ENCODE measurements at regions not wholly inside any gene's neighbourhood (a gene's known extent, or its start where the extent isn't known, plus 50 kb on each side); places are given as distances from the start of the nearest gene placed in this dataset.

- peaks cover 3 to 27% (median 23%) of the 10 kb centered on the region in 8 donors for H3K9me3 ChIP-seq
- WGBS, 5 donors, result 69 to 86% (median 72%) methylated on average over 3 of the region's 3 CpGs
- no peak overlapping the region for H3K4me3 ChIP-seq
- no peaks in the 10 kb centered on the region for H3K27me3 ChIP-seq (replicated peaks in 1 of 7)
- no peak overlapping the region for H3K27ac ChIP-seq
- intact Hi-C loops (cut with DNase I; ENCODE audit: low total_unique reads), result no loop called here
- H3K4me1 ChIP-seq, result no peaks in the 10 kb centered on the region
- no peak for TF ChIP-seq CTCF (IDR thresholded peaks at IDR 0.05 in 8 of 11, conservative IDR thresholded peaks at IDR 0.05 in 3 of 11)
- TF ChIP-seq POLR2AphosphoS5 (IDR thresholded peaks at IDR 0.05), result no peak
- no peak for TF ChIP-seq POLR2A (IDR thresholded peaks at IDR 0.05)
- no peak for DNase-seq
- no peaks in the 10 kb centered on the region for H3K36me3 ChIP-seq
Measured at GRCh38 chr1:8176279-8176678, 141.6 kb upstream of the SLC45A1 start.

- TF ChIP-seq CTCF (IDR thresholded peaks at IDR 0.05 in 8 of 11, conservative IDR thresholded peaks at IDR 0.05 in 3 of 11) (no peak), POLR2A (IDR thresholded peaks at IDR 0.05) (no peak), POLR2AphosphoS5 (IDR thresholded peaks at IDR 0.05) (no peak)
- no peak for DNase-seq
- Histone ChIP-seq H3K9me3 (peaks cover 3 to 21% (median 16%) of the 10 kb centered on the region in 8 donors), H3K36me3 (no peaks in the 10 kb centered on the region), H3K4me1 (peaks cover 0 to 9% (median 7%) of the 10 kb centered on the region in 6 donors), H3K27ac (no peak overlapping the region), H3K27me3 (replicated peaks in 1 of 7) (no peaks in the 10 kb centered on the region), H3K4me3 (no peak overlapping the region)
- WGBS, 5 donors, result 78 to 92% (median 85%) methylated on average over 5 of the region's 5 CpGs
- intact Hi-C loops (cut with DNase I; ENCODE audit: low total_unique reads), result no loop called here
Measured at GRCh38 chr1:8174807-8175206, 143.1 kb upstream of the SLC45A1 start.

- intact Hi-C loops (cut with DNase I; ENCODE audit: low total_unique reads), result no loop called here
- Histone ChIP-seq H3K4me3 (no peak overlapping the region), H3K9me3 (no peaks in the 10 kb centered on the region), H3K4me1 (peaks cover 4 to 35% (median 20%) of the 10 kb centered on the region in 6 donors), H3K27me3 (replicated peaks in 1 of 7) (no peaks in the 10 kb centered on the region), H3K36me3 (no peaks in the 10 kb centered on the region), H3K27ac (no peak overlapping the region)
- WGBS, 5 donors, result 94 to 100% (median 97%) methylated on average over 14 of the region's 14 CpGs
- no peak for DNase-seq
- no peak for TF ChIP-seq POLR2A (IDR thresholded peaks at IDR 0.05)
- TF ChIP-seq POLR2AphosphoS5 (IDR thresholded peaks at IDR 0.05), result no peak
- no peak for TF ChIP-seq CTCF (IDR thresholded peaks at IDR 0.05 in 8 of 11, conservative IDR thresholded peaks at IDR 0.05 in 3 of 11)
Measured at GRCh38 chr1:8171751-8172464, 145.8 kb upstream of the ERRFI1 start.

GRCh38 chr1:8170059-8170835, 144.1 kb upstream of the ERRFI1 start:
- 70 to 88% (median 82%) methylated on average over 10 to 13 of the region's 13 CpGs for WGBS, 5 donors
- peak; percentile 78 for DNase-seq
- H3K27me3 ChIP-seq (replicated peaks in 1 of 7), result no peaks in the 10 kb centered on the region
- no peaks in the 10 kb centered on the region for H3K9me3 ChIP-seq
- H3K27ac ChIP-seq, result peak overlapping the region in 7 of 8 donors; percentile 81 to 92 (median 84)
- intact Hi-C loops (cut with DNase I; ENCODE audit: low total_unique reads), result no loop called here
- peaks cover 4 to 40% (median 20%) of the 10 kb centered on the region in 6 donors for H3K4me1 ChIP-seq
- TF ChIP-seq POLR2A (IDR thresholded peaks at IDR 0.05) (no peak), CTCF (IDR thresholded peaks at IDR 0.05 in 8 of 11, conservative IDR thresholded peaks at IDR 0.05 in 3 of 11) (no peak), POLR2AphosphoS5 (IDR thresholded peaks at IDR 0.05) (no peak)
- no peak overlapping the region for H3K4me3 ChIP-seq
- H3K36me3 ChIP-seq, result no peaks in the 10 kb centered on the region

Measured in spleen (tissue), 11 donors.